WI38 (cell line): ENCODE measurements at regions not wholly inside any gene's neighbourhood (a gene's known extent, or its start where the extent isn't known, plus 50 kb on each side); places are given as distances from the start of the nearest gene placed in this dataset.
"Not testable (repeated sequence)": the region's sequence is repeated elsewhere in the genome, so short reads cannot be mapped to it uniquely, and the experiment has no call there.

ENCODE experiments used
- H3K4me3 ChIP-seq: 2 replicates; pipeline ENCODE4 v1.5.1; 2011; ENCODE audit warnings: low read depth, mild to moderate bottlenecking, control low read depth, low read length
- CTCF ChIP-seq: IDR thresholded peaks from 2 replicates; pipeline ENCODE4 v1.5.1; 2012; ENCODE audit warnings: low read depth, mild to moderate bottlenecking, control low read depth, low read length

GRCh38 chr7:116404389-116404788, 95.1 kb upstream of the CAV2 start:
- H3K4me3 ChIP-seq: no peak overlapping the region
- no peak for TF ChIP-seq CTCF

GRCh38 chr7:116405810-116406209, 93.7 kb upstream of the CAV2 start:
- TF ChIP-seq CTCF: no peak
- H3K4me3 ChIP-seq: no peak overlapping the region

GRCh38 chr7:116407165-116407564, 92.4 kb upstream of the CAV2 start:
- H3K4me3 ChIP-seq: no peak overlapping the region
- no peak for TF ChIP-seq CTCF

GRCh38 chr7:116408166-116408565, 91.4 kb upstream of the CAV2 start:
- TF ChIP-seq CTCF: no peak

GRCh38 chr7:116408831-116409453, 90.6 kb upstream of the CAV2 start:
- not testable (repeated sequence) for H3K4me3 ChIP-seq

More at GRCh38 chr7:116408166-116408565, 91.4 kb upstream of the CAV2 start:
- H3K4me3 ChIP-seq: no peak overlapping the region

GRCh38 chr7:116410694-116411093, 88.8 kb upstream of the CAV2 start:
- not testable (repeated sequence) for H3K4me3 ChIP-seq

- no peak for TF ChIP-seq CTCF
- no peak overlapping the region for H3K4me3 ChIP-seq
These were observed 81.8 kb upstream of the CAV2 start for GRCh38 chr7:116417593-116418345.

GRCh38 chr7:116418524-116418923, 81.0 kb upstream of the CAV2 start:
- TF ChIP-seq CTCF: no peak
- H3K4me3 ChIP-seq: no peak overlapping the region
